Keratinocyte (primary cell): ENCODE measurements at regions not wholly inside any gene's neighbourhood (a gene's known extent, or its start where the extent isn't known, plus 50 kb on each side); places are given as distances from the start of the nearest gene placed in this dataset.

ENCODE experiments used
- DNase-seq: peaks from one replicate; pipeline ENCODE4 v3.0.0-alpha.2; 2011; ENCODE audit warnings: low read depth, missing footprints, low spot score
- FAIRE-seq: peaks from 2 replicates; lab custom pipeline; 2011; peaks lifted over from hg19 to GRCh38; lab: Jason Lieb, UNC
- H2AFZ ChIP-seq: 2 replicates; pipeline ENCODE4 v1.6.0; 2012; ENCODE audit warnings: low read length, control low read depth, inconsistent platforms; ENCODE audit not compliant: control insufficient read depth
- H3K27ac ChIP-seq: 2 replicates; pipeline ENCODE4 v1.5.1; 2011; ENCODE audit warnings: low read length; ENCODE audit not compliant: control insufficient read depth, insufficient read depth
- H3K27me3 ChIP-seq: 3 replicates; pipeline ENCODE4 v1.6.0; 2011; ENCODE audit warnings: low read length; ENCODE audit not compliant: control insufficient read depth, insufficient read depth; ENCODE audit errors: extremely low read depth
- H3K36me3 ChIP-seq, 2 experiments: 2 replicates in 1 of 2; 3 replicates in 1 of 2; pipeline ENCODE4 v1.5.1; 2011; ENCODE audit warnings: low read length in 2 of 2, mild to moderate bottlenecking in 1 of 2; ENCODE audit not compliant: control insufficient read depth in 2 of 2, insufficient read depth in 2 of 2; ENCODE audit errors: extremely low read depth in 1 of 2
- H3K4me1 ChIP-seq: 3 replicates; pipeline ENCODE4 v1.5.1; 2011; ENCODE audit warnings: low read length; ENCODE audit not compliant: control insufficient read depth, insufficient read depth; ENCODE audit errors: extremely low read depth
- H3K4me2 ChIP-seq: 3 replicates; pipeline ENCODE4 v1.6.0; 2011; ENCODE audit warnings: low read depth, low read length; ENCODE audit not compliant: control insufficient read depth, insufficient read depth; ENCODE audit errors: extremely low read depth
- H3K4me3 ChIP-seq, 3 experiments: fragments of 200-600 bp in 1 of 3; sonication (generic) in 1 of 3; 2 replicates in 2 of 3; 3 replicates in 1 of 3; pipeline ENCODE4 v1.5.1; 2011 to 2016; ENCODE audit warnings: low read length in 3 of 3, mild to moderate bottlenecking in 3 of 3, control low read depth in 2 of 3, inconsistent platforms in 1 of 3, low read depth in 1 of 3, mixed read lengths in 1 of 3, mixed run types in 1 of 3, moderate library complexity in 1 of 3; ENCODE audit not compliant: control insufficient read depth in 2 of 3, insufficient read depth in 2 of 3; ENCODE audit errors: extremely low read depth in 1 of 3
- H3K79me2 ChIP-seq: 2 replicates; pipeline ENCODE4 v1.6.0; 2012; ENCODE audit warnings: low read length; ENCODE audit not compliant: control insufficient read depth, insufficient read depth
- H3K9ac ChIP-seq: 3 replicates; pipeline ENCODE4 v1.6.0; 2011; ENCODE audit warnings: low read length; ENCODE audit not compliant: control insufficient read depth, insufficient read depth; ENCODE audit errors: extremely low read depth
- H3K9me1 ChIP-seq: 3 replicates; pipeline ENCODE4 v1.6.0; 2011; ENCODE audit warnings: low read length; ENCODE audit not compliant: control insufficient read depth, insufficient read depth; ENCODE audit errors: extremely low read depth
- H3K9me3 ChIP-seq: 2 replicates; pipeline ENCODE4 v1.5.1; 2012; ENCODE audit warnings: low read depth, low read length; ENCODE audit not compliant: control insufficient read depth
- H4K20me1 ChIP-seq: 3 replicates; pipeline ENCODE4 v1.6.0; 2011; ENCODE audit warnings: low read length; ENCODE audit not compliant: control insufficient read depth, insufficient read depth; ENCODE audit errors: extremely low read depth
- CTCF ChIP-seq, 3 experiments: IDR thresholded peaks in 1 of 3; conservative IDR thresholded peaks in 1 of 3; optimal IDR thresholded peaks in 1 of 3; 2 replicates in 2 of 3; 3 replicates in 1 of 3; pipeline versions ENCODE3 to v1.5.1; 2011; ENCODE audit warnings: low read length in 3 of 3, mild to moderate bottlenecking in 3 of 3, moderate library complexity in 2 of 3, control low read depth in 1 of 3, inconsistent platforms in 1 of 3; ENCODE audit not compliant: insufficient read depth in 2 of 3; ENCODE audit errors: extremely low read depth in 1 of 3
- EZH2 ChIP-seq: IDR thresholded peaks from one replicate; pipeline ENCODE4 v1.6.1; 2012; ENCODE audit warnings: inconsistent platforms, mild to moderate bottlenecking, low read length, moderate library complexity
- dilution Hi-C: fragments of 300-500 bp; cut with MboI; formaldehyde crosslinking; loops from one replicate; pipeline ENCODE4 v1.7.0; 2020; ENCODE audit warnings: low sequenced_read_pairs; ENCODE audit not compliant: extremely low pct_ligation_motif_present

DNA sequence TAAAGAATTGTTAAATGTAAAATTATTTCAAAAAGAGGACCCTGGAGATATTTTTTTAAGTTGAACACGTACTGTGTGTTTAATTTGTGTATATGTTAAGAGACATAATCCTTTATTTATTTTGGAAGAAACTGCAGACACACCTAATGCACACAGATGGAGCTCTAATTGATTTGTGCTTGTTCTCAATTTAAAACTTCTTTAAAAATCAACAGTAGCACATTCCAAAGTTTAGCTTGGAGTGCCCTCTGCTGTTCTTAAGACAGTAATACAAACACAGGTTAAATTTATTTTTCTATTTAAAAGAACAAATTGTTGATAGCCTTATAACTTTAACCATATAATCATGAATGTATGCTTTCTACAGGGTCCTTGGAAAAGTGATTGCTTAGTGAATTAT is 277.6 kb upstream of the ADAMTS16 start:
- H2AFZ ChIP-seq = no peak overlapping the region
- no peak overlapping the region for H3K9ac ChIP-seq
- no peaks in the 10 kb centered on the region for H3K9me3 ChIP-seq
- no peaks in the 10 kb centered on the region for H3K36me3 ChIP-seq
- H4K20me1 ChIP-seq = no peaks in the 10 kb centered on the region
- no peaks in the 10 kb centered on the region for H3K4me1 ChIP-seq
- DNase-seq (no peak), FAIRE-seq (peak; percentile 20)
- H3K79me2 ChIP-seq = no peaks in the 10 kb centered on the region
- dilution Hi-C loops = no loop called here
- H3K4me3 ChIP-seq = no peak overlapping the region
- no peak overlapping the region for H3K27ac ChIP-seq
- H3K4me2 ChIP-seq = no peak overlapping the region
- no peaks in the 10 kb centered on the region for H3K9me1 ChIP-seq
- no peaks in the 10 kb centered on the region for H3K27me3 ChIP-seq
- peak in 2 of 3 experiments; percentile 37 to 48 for TF ChIP-seq CTCF (optimal IDR thresholded peaks at IDR 0.05 in 1 of 3, IDR thresholded peaks at IDR 0.05 in 1 of 3, conservative IDR thresholded peaks at IDR 0.05 in 1 of 3; ENCODE audit: extremely low read depth in 1 of 3, insufficient read depth in 2 of 3, low read length in 3 of 3)
- no peak for TF ChIP-seq EZH2

GRCh38 chr5:4866131-4866659 is 273.9 kb upstream of the ADAMTS16 start:
- no peaks in the 10 kb centered on the region for H3K79me2 ChIP-seq
- TF ChIP-seq CTCF (optimal IDR thresholded peaks at IDR 0.05 in 1 of 3, IDR thresholded peaks at IDR 0.05 in 1 of 3, conservative IDR thresholded peaks at IDR 0.05 in 1 of 3; ENCODE audit: extremely low read depth in 1 of 3, insufficient read depth in 2 of 3, low read length in 3 of 3) = no peak
- TF ChIP-seq EZH2 = no peak
- FAIRE-seq (no peak), DNase-seq (no peak)
- H4K20me1 ChIP-seq = no peaks in the 10 kb centered on the region
- H3K4me2 ChIP-seq = no peak overlapping the region
- dilution Hi-C loops = no loop called here
- H3K27ac ChIP-seq = no peak overlapping the region
- no peaks in the 10 kb centered on the region for H3K9me1 ChIP-seq
- no peak overlapping the region for H3K9ac ChIP-seq
- H2AFZ ChIP-seq = no peak overlapping the region
- H3K36me3 ChIP-seq = no peaks in the 10 kb centered on the region
- no peaks in the 10 kb centered on the region for H3K27me3 ChIP-seq
- H3K4me3 ChIP-seq = no peak overlapping the region
- no peaks in the 10 kb centered on the region for H3K4me1 ChIP-seq
- no peaks in the 10 kb centered on the region for H3K9me3 ChIP-seq
